Osteoblast (primary cell): ENCODE measurements at regions not wholly inside any gene's neighbourhood (a gene's known extent, or its start where the extent isn't known, plus 50 kb on each side); places are given as distances from the start of the nearest gene placed in this dataset.

Experiments used
- DNase-seq: peaks from one replicate; pipeline ENCODE4 v3.0.0; 2011; ENCODE audit warnings: low spot score, mixed read lengths; ENCODE audit not compliant: insufficient read length; ENCODE audit errors: missing footprints
- H2AFZ ChIP-seq: 2 replicates; pipeline ENCODE4 v1.6.0; 2011; ENCODE audit warnings: mild to moderate bottlenecking, low read length
- H3K27ac ChIP-seq: 2 replicates; pipeline ENCODE4 v1.5.1; 2011; ENCODE audit warnings: mild to moderate bottlenecking, low read depth, low read length, moderate library complexity
- H3K27me3 ChIP-seq: 2 replicates; pipeline ENCODE4 v1.6.0; 2012; ENCODE audit warnings: mild to moderate bottlenecking, control low read depth, inconsistent platforms, low read length, moderate library complexity; ENCODE audit not compliant: insufficient read depth
- H3K36me3 ChIP-seq: 2 replicates; pipeline ENCODE4 v1.5.1; 2011; ENCODE audit warnings: mild to moderate bottlenecking, low read length, control low read depth, moderate library complexity; ENCODE audit not compliant: insufficient read depth
- H3K4me1 ChIP-seq: 2 replicates; pipeline ENCODE4 v1.5.1; 2011; ENCODE audit warnings: mild to moderate bottlenecking, low read length, control low read depth, moderate library complexity; ENCODE audit not compliant: insufficient read depth
- H3K4me2 ChIP-seq: 2 replicates; pipeline ENCODE4 v1.6.0; 2011; ENCODE audit warnings: mild to moderate bottlenecking, low read length; ENCODE audit not compliant: insufficient read depth
- H3K4me3 ChIP-seq: fragments of 200-600 bp; sonication (generic); 3 replicates; pipeline ENCODE4 v1.5.1; 2012; ENCODE audit warnings: mild to moderate bottlenecking, low read length, inconsistent platforms; ENCODE audit not compliant: insufficient read depth
- H3K79me2 ChIP-seq: 2 replicates; pipeline ENCODE4 v1.6.0; 2012; ENCODE audit warnings: mild to moderate bottlenecking, low read length, control low read depth, inconsistent platforms; ENCODE audit not compliant: insufficient read depth
- H3K9me3 ChIP-seq: 2 replicates; pipeline ENCODE4 v1.5.1; 2011; ENCODE audit warnings: low read depth, low read length, control low read depth
- H4K20me1 ChIP-seq: 2 replicates; pipeline ENCODE4 v1.6.0; 2012; ENCODE audit warnings: mild to moderate bottlenecking, low read length, control low read depth; ENCODE audit not compliant: insufficient read depth
- CTCF ChIP-seq: IDR thresholded peaks from 2 replicates; pipeline ENCODE4 v1.5.1; 2011; ENCODE audit warnings: mild to moderate bottlenecking, low read depth, low read length, moderate library complexity; ENCODE audit errors: extremely low read depth

- DNase-seq = no peak
- H2AFZ ChIP-seq = no peak overlapping the region
- no peak overlapping the region for H3K4me3 ChIP-seq
- no peak overlapping the region for H3K27ac ChIP-seq
- no peaks in the 10 kb centered on the region for H3K9me3 ChIP-seq
- no peak for TF ChIP-seq CTCF
- H3K4me1 ChIP-seq = no peaks in the 10 kb centered on the region
- no peaks in the 10 kb centered on the region for H3K36me3 ChIP-seq
- no peaks in the 10 kb centered on the region for H4K20me1 ChIP-seq
- no peak overlapping the region for H3K4me2 ChIP-seq
- no peaks in the 10 kb centered on the region for H3K27me3 ChIP-seq
- no peaks in the 10 kb centered on the region for H3K79me2 ChIP-seq
Measured at GRCh38 chr9:19637084-19637483, 151.8 kb downstream of the SLC24A2 start.

GRCh38 chr9:19634881-19635280 lies 154.0 kb downstream of the SLC24A2 start:
- no peak overlapping the region for H3K4me3 ChIP-seq
- H3K4me1 ChIP-seq = no peaks in the 10 kb centered on the region

GRCh38 chr9:19631181-19631580 lies 157.7 kb downstream of the SLC24A2 start:
- no peaks in the 10 kb centered on the region for H3K79me2 ChIP-seq
- no peak overlapping the region for H3K27ac ChIP-seq
- H3K4me2 ChIP-seq = no peak overlapping the region
- H3K36me3 ChIP-seq = no peaks in the 10 kb centered on the region
- no peaks in the 10 kb centered on the region for H4K20me1 ChIP-seq
- no peak overlapping the region for H3K4me3 ChIP-seq
- no peaks in the 10 kb centered on the region for H3K9me3 ChIP-seq
- no peaks in the 10 kb centered on the region for H3K27me3 ChIP-seq
- no peaks in the 10 kb centered on the region for H3K4me1 ChIP-seq
- no peak for TF ChIP-seq CTCF
- H2AFZ ChIP-seq = no peak overlapping the region
- DNase-seq = no peak

More at GRCh38 chr9:19634881-19635280, 154.0 kb downstream of the SLC24A2 start:
- DNase-seq = no peak
- H3K36me3 ChIP-seq = no peaks in the 10 kb centered on the region
- H2AFZ ChIP-seq = no peak overlapping the region
- no peak for TF ChIP-seq CTCF
- no peaks in the 10 kb centered on the region for H3K27me3 ChIP-seq
- H4K20me1 ChIP-seq = no peaks in the 10 kb centered on the region
- H3K79me2 ChIP-seq = no peaks in the 10 kb centered on the region
- H3K27ac ChIP-seq = no peak overlapping the region
- no peaks in the 10 kb centered on the region for H3K9me3 ChIP-seq
- no peak overlapping the region for H3K4me2 ChIP-seq

GRCh38 chr9:19630760-19631159 lies 158.1 kb downstream of the SLC24A2 start:
- Histone ChIP-seq H3K9me3 (no peaks in the 10 kb centered on the region), H2AFZ (no peak overlapping the region), H4K20me1 (no peaks in the 10 kb centered on the region), H3K36me3 (no peaks in the 10 kb centered on the region), H3K27ac (no peak overlapping the region), H3K4me1 (no peaks in the 10 kb centered on the region), H3K4me3 (no peak overlapping the region), H3K79me2 (no peaks in the 10 kb centered on the region), H3K4me2 (no peak overlapping the region), H3K27me3 (no peaks in the 10 kb centered on the region)
- DNase-seq = no peak
- TF ChIP-seq CTCF = no peak
